ENCODE measurements at regions not wholly inside any gene's neighbourhood (a gene's known extent, or its start where the extent isn't known, plus 50 kb on each side); places are given as distances from the start of the nearest gene placed in this dataset.

- H3K79me2 ChIP-seq (replicated peaks; ENCODE audit: insufficient read depth, low read length): no peaks in the 10 kb centered on the region
Measured at GRCh38 chr6:19002976-19003560, 615.9 kb downstream of the RNF144B start.

DNA sequence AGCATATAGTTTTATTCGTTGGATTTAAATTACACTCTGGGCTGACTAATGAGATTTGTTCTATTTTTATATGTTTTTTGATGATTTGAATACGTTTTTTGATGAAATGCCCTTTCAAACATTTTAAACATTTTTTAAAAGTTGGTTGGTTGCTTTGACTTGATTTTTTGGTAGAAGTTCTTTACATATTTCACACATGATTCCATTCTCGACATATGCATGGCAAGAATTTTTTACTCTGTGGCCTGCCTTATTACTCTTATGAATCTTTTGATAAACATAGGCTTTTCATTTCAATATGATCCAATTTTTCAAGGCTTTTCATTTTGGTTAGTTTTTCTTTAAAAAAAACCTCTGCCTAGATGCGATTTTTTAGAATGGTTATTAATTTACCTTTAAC, 617.0 kb downstream of the RNF144B start:
- Histone ChIP-seq H3K79me2 (replicated peaks; ENCODE audit: insufficient read depth, low read length) (no peaks in the 10 kb centered on the region), H2AFZ (ENCODE audit: low read depth, low read length) (no peak overlapping the region), H3K27ac (ENCODE audit: low read length) (no peak overlapping the region), H4K20me1 (ENCODE audit: insufficient read depth) (no peaks in the 10 kb centered on the region), H3K9ac (ENCODE audit: low read length) (no peak overlapping the region), H3F3A (ENCODE audit: insufficient read depth, low read length, poor library complexity, severe bottlenecking) (no peaks in the 10 kb centered on the region), H3K27me3 (ENCODE audit: insufficient read depth, low read depth, low read length) (no peaks in the 10 kb centered on the region), H3K9me2 (ENCODE audit: insufficient read depth, low read length) (no peaks in the 10 kb centered on the region), H3K4me3 (ENCODE audit: low read length) (no peak overlapping the region), H3K36me3 (ENCODE audit: insufficient read depth, low read length) (no peaks in the 10 kb centered on the region), H3K9me3 (ENCODE audit: low read length) (no peaks in the 10 kb centered on the region), H3K4me2 (ENCODE audit: low read length) (no peak overlapping the region)
- no peak for TF ChIP-seq RAD21 (conservative IDR thresholded peaks at IDR 0.05)
- TF ChIP-seq MXI1 (conservative IDR thresholded peaks at IDR 0.05; ENCODE audit: poor library complexity, severe bottlenecking): no peak
- TF ChIP-seq TAF1 (IDR thresholded peaks at IDR 0.05; ENCODE audit: low read depth): no peak
- no peak for TF ChIP-seq EP300 (conservative IDR thresholded peaks at IDR 0.05; ENCODE audit: poor library complexity, severe bottlenecking)
- TF ChIP-seq SMC3 (conservative IDR thresholded peaks at IDR 0.05; ENCODE audit: poor library complexity): no peak
- TF ChIP-seq POLR2AphosphoS5 (IDR thresholded peaks at IDR 0.05): no peak

More at GRCh38 chr6:19002976-19003560, 615.9 kb downstream of the RNF144B start:
- no peak overlapping the region for H3K27ac ChIP-seq (ENCODE audit: low read length)
- H4K20me1 ChIP-seq (ENCODE audit: insufficient read depth): no peaks in the 10 kb centered on the region
- no peak for TF ChIP-seq CTCF (IDR thresholded peaks at IDR 0.05; ENCODE audit: poor library complexity, severe bottlenecking)
- no peak for TF ChIP-seq EP300 (conservative IDR thresholded peaks at IDR 0.05; ENCODE audit: poor library complexity, severe bottlenecking)
- TF ChIP-seq MXI1 (conservative IDR thresholded peaks at IDR 0.05; ENCODE audit: poor library complexity, severe bottlenecking): no peak
- no peak for TF ChIP-seq SMC3 (conservative IDR thresholded peaks at IDR 0.05; ENCODE audit: poor library complexity)
- TF ChIP-seq, protein P1, sequence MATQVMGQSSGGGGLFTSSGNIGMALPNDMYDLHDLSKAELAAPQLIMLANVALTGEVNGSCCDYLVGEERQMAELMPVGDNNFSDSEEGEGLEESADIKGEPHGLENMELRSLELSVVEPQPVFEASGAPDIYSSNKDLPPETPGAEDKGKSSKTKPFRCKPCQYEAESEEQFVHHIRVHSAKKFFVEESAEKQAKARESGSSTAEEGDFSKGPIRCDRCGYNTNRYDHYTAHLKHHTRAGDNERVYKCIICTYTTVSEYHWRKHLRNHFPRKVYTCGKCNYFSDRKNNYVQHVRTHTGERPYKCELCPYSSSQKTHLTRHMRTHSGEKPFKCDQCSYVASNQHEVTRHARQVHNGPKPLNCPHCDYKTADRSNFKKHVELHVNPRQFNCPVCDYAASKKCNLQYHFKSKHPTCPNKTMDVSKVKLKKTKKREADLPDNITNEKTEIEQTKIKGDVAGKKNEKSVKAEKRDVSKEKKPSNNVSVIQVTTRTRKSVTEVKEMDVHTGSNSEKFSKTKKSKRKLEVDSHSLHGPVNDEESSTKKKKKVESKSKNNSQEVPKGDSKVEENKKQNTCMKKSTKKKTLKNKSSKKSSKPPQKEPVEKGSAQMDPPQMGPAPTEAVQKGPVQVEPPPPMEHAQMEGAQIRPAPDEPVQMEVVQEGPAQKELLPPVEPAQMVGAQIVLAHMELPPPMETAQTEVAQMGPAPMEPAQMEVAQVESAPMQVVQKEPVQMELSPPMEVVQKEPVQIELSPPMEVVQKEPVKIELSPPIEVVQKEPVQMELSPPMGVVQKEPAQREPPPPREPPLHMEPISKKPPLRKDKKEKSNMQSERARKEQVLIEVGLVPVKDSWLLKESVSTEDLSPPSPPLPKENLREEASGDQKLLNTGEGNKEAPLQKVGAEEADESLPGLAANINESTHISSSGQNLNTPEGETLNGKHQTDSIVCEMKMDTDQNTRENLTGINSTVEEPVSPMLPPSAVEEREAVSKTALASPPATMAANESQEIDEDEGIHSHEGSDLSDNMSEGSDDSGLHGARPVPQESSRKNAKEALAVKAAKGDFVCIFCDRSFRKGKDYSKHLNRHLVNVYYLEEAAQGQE (IDR thresholded peaks at IDR 0.05; ENCODE audit: borderline replicate concordance): no peak
- no peak for TF ChIP-seq TAF1 (IDR thresholded peaks at IDR 0.05; ENCODE audit: low read depth)
- no peak for TF ChIP-seq RAD21 (conservative IDR thresholded peaks at IDR 0.05)
- no peak for TF ChIP-seq EZH2 (IDR thresholded peaks at IDR 0.05; ENCODE audit: borderline replicate concordance, insufficient read depth, low read length, poor library complexity, severe bottlenecking)
- no peak for TF ChIP-seq POLR2AphosphoS5 (IDR thresholded peaks at IDR 0.05)
- no peak overlapping the region for H3K4me2 ChIP-seq (ENCODE audit: low read length)
- H2AFZ ChIP-seq (ENCODE audit: low read depth, low read length): no peak overlapping the region
- no peak overlapping the region for H3K9ac ChIP-seq (ENCODE audit: low read length)
- H3K9me2 ChIP-seq (ENCODE audit: insufficient read depth, low read length): no peaks in the 10 kb centered on the region
- H3K9me3 ChIP-seq (ENCODE audit: low read length): no peaks in the 10 kb centered on the region
- no peaks in the 10 kb centered on the region for H3K27me3 ChIP-seq (ENCODE audit: insufficient read depth, low read depth, low read length)
- no peaks in the 10 kb centered on the region for H3K36me3 ChIP-seq (ENCODE audit: insufficient read depth, low read length)
- H3F3A ChIP-seq (ENCODE audit: insufficient read depth, low read length, poor library complexity, severe bottlenecking): no peaks in the 10 kb centered on the region
- no peak overlapping the region for H3K4me3 ChIP-seq (ENCODE audit: low read length)
